ENCODE measurements at regions not wholly inside any gene's neighbourhood (a gene's known extent, or its start where the extent isn't known, plus 50 kb on each side); places are given as distances from the start of the nearest gene placed in this dataset.

DNA sequence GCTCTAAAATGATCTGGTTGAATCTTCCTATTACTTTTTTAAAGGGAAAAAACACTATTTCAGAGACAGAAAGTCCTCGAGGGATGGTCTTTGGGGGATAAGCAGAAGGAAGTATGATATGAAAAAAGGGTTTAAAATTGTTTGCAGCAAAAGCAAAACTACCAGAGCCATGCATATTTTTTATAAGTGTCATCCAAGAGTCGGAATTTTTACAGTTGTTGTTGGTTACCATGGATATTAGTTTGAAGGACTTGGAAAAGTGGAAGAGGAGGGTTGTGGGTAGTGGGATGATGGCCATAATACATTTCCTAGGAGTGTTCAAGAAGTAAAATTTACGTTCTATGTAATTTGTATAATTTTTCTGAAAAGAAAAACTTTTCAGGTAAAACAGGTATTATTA is 134.4 kb downstream of the PCDH7 start:
- Histone ChIP-seq H3K79me1 (ENCODE audit: low read depth, low read length) (no peaks in the 10 kb centered on the region), H3K9me3 (ENCODE audit: insufficient read depth in 2 of 2, low read depth in 1 of 2, low read length in 1 of 2) (no peaks in the 10 kb centered on the region), H2BK5ac (ENCODE audit: low read depth, low read length) (no peak overlapping the region), H3K4me2 (ENCODE audit: insufficient read depth in 1 of 2, low read depth in 2 of 2, low read length in 2 of 2) (no peak overlapping the region), H3K9ac (replicated peaks in 1 of 4; ENCODE audit: extremely low read depth in 1 of 4, low read depth in 3 of 4, low read length in 3 of 4) (no peak overlapping the region), H3K27ac (ENCODE audit: low read depth, low read length) (no peak overlapping the region), H3K4me1 (replicated peaks in 1 of 4; ENCODE audit: control insufficient read depth in 3 of 4, insufficient read depth in 4 of 4, low read length in 3 of 4) (no peaks in the 10 kb centered on the region; a peak in 1 of 7 replicates), H2BK20ac (ENCODE audit: low read length) (no peak overlapping the region), H4K5ac (ENCODE audit: insufficient read length, low read depth, low read length) (no peak overlapping the region), H2AK5ac (ENCODE audit: low read depth, low read length) (no peak overlapping the region), H4K91ac (replicated peaks; ENCODE audit: insufficient read length, low read length) (no peak overlapping the region), H4K8ac (ENCODE audit: extremely low read depth, insufficient read depth, low read length) (no peak overlapping the region), H3K27me3 (replicated peaks in 1 of 4; ENCODE audit: control insufficient read depth in 3 of 4, extremely low read depth in 1 of 4, insufficient read depth in 3 of 4, low read length in 3 of 4) (no peaks in the 10 kb centered on the region), H3K4me3 (ENCODE audit: extremely low read depth in 1 of 4, insufficient read depth in 2 of 4, low read depth in 3 of 4, low read length in 4 of 4) (no peak overlapping the region), H2BK120ac (replicated peaks; ENCODE audit: low read depth, low read length) (no peak overlapping the region), H4K20me1 (replicated peaks in 1 of 2; ENCODE audit: control insufficient read depth in 1 of 2, insufficient read depth in 2 of 2, low read length in 2 of 2) (no peaks in the 10 kb centered on the region), H3K14ac (ENCODE audit: insufficient read length) (no peak overlapping the region), H3K23me2 (ENCODE audit: low read depth, low read length) (no peaks in the 10 kb centered on the region), H3K18ac (ENCODE audit: extremely low read depth, low read length) (no peak overlapping the region), H3K23ac (ENCODE audit: insufficient read length) (no peak overlapping the region), H3K36me3 (ENCODE audit: control insufficient read depth in 2 of 4, insufficient read depth in 4 of 4, low read length in 3 of 4) (no peaks in the 10 kb centered on the region), H3K4ac (replicated peaks; ENCODE audit: insufficient read length, low read depth, low read length) (no peak overlapping the region), H2BK12ac (ENCODE audit: low read depth, low read length) (no peak overlapping the region), H2AFZ (ENCODE audit: low read length) (no peak overlapping the region), H3K79me2 (ENCODE audit: control insufficient read depth in 1 of 2, insufficient read depth in 2 of 2, low read length in 2 of 2) (no peaks in the 10 kb centered on the region), H2BK15ac (ENCODE audit: low read length) (no peak overlapping the region), H3K56ac (replicated peaks; ENCODE audit: insufficient read length, low read depth, low read length) (no peak overlapping the region)
- TF ChIP-seq ZNF274 (IDR thresholded peaks at IDR 0.05; ENCODE audit: borderline replicate concordance, extremely low read depth, low read length) (no peak), USF2 (IDR thresholded peaks at IDR 0.05; ENCODE audit: low read length) (no peak), TAF7 (optimal IDR thresholded peaks at IDR 0.05; ENCODE audit: borderline replicate concordance, low read depth, low read length) (no peak), ASH2L (IDR thresholded peaks at IDR 0.05; ENCODE audit: low read length) (no peak), TBP (IDR thresholded peaks at IDR 0.05; ENCODE audit: low read depth, low read length) (no peak), RFX5 (IDR thresholded peaks at IDR 0.05; ENCODE audit: borderline replicate concordance, low read depth, low read length) (no peak)
- FAIRE-seq, result no peak
- ChIA-PET CTCF (ENCODE audit: partially characterized antibody) (no interaction called here), POLR2A (ENCODE audit: partially characterized antibody) (no interaction called here)
- DNase-seq (ENCODE audit: low read depth in 1 of 2, low spot score in 2 of 2), result no peak
- 88% methylated on average over 3 of the region's 3 CpGs; no CpG with 5 or more reads in 1 of the 2 experiments for WGBS, 2 experiments (ENCODE audit: extremely low coverage in 1 of 2, insufficient coverage in 1 of 2, insufficient read length in 1 of 2, insufficient replicate concordance in 2 of 2, low coverage in 1 of 2, low lambda C conversion rate in 2 of 2, missing lambda C conversion rate in 1 of 2)
